MCF 10A (cell line): ENCODE measurements at regions not wholly inside any gene's neighbourhood (a gene's known extent, or its start where the extent isn't known, plus 50 kb on each side); places are given as distances from the start of the nearest gene placed in this dataset.

Experiments
- BruUV-seq: library from RNA; stranded (reverse); fragments of 400-500 nt; replicated peaks from 2 replicates; lab custom pipeline; 2021; lab: Mats Ljungman, UMichigan
- CTCF ChIA-PET: fragments of 300-600 bp; sonication (Branson Sonifier 250); formaldehyde crosslinking; extraction: SDS; loops from one replicate; lab custom pipeline; 2021; ENCODE audit warnings: antibody characterized with exemption, inconsistent platforms; lab: Yijun Ruan, JAX
- POLR2A ChIA-PET: fragments of 300-600, 350-650 bp; sonication (Branson Sonifier 250); formaldehyde crosslinking; extraction: SDS; loops from one replicate; lab custom pipeline; 2020; ENCODE audit warnings: antibody characterized with exemption, inconsistent platforms; lab: Yijun Ruan, JAX
- DNase-seq: peaks from one replicate; pipeline ENCODE4 v3.0.0-alpha.2; 2018; ENCODE audit not compliant: unreplicated experiment
- H3K27ac Mint-ChIP-seq: one replicate; pipeline ENCODE4 v1.8.0; 2022; ENCODE audit warnings: mild to moderate bottlenecking, low read depth, mixed read lengths; ENCODE audit not compliant: unreplicated experiment
- H3K27me3 Mint-ChIP-seq: one replicate; pipeline ENCODE4 v1.8.0; 2022; ENCODE audit warnings: mixed read lengths; ENCODE audit not compliant: insufficient read depth, unreplicated experiment
- H3K36me3 Mint-ChIP-seq: one replicate; pipeline ENCODE4 v1.8.0; 2022; ENCODE audit warnings: mild to moderate bottlenecking, moderate library complexity, mixed read lengths; ENCODE audit not compliant: insufficient read depth, unreplicated experiment
- H3K4me1 Mint-ChIP-seq: one replicate; pipeline ENCODE4 v1.8.0; 2022; ENCODE audit warnings: mixed read lengths; ENCODE audit not compliant: insufficient read depth, unreplicated experiment
- H3K4me3 Mint-ChIP-seq: one replicate; pipeline ENCODE4 v1.8.0; 2022; ENCODE audit warnings: mild to moderate bottlenecking, moderate library complexity, mixed read lengths; ENCODE audit not compliant: unreplicated experiment
- H3K9me3 Mint-ChIP-seq: one replicate; pipeline ENCODE4 v1.8.0; 2022; ENCODE audit warnings: mixed read lengths; ENCODE audit not compliant: unreplicated experiment
- CTCF ChIP-seq: fragments of 200-600 bp; IDR thresholded peaks from one replicate; pipeline ENCODE4 v1.8.0; 2022; ENCODE audit warnings: antibody characterized with exemption, mild to moderate bottlenecking; ENCODE audit not compliant: unreplicated experiment
- intact Hi-C: fragments of 100-400 bp; cut with micrococcal nuclease; formaldehyde crosslinking; loops from 2 replicates; pipeline ENCODE4 v1.14.1; 2022

- no peak for TF ChIP-seq CTCF
- Mint-ChIP-seq H3K27me3 (no peaks in the 10 kb centered on the region), H3K4me1 (no peaks in the 10 kb centered on the region), H3K4me3 (no peak overlapping the region), H3K27ac (no peak overlapping the region), H3K9me3 (peaks cover 7% of the 10 kb centered on the region), H3K36me3 (no peaks in the 10 kb centered on the region)
- CTCF ChIA-PET, result no interaction called here
- no peak for DNase-seq
- BruUV-seq, result no TSS peak
- intact Hi-C loops, result no loop called here
- POLR2A ChIA-PET, result no interaction called here
Measured at GRCh38 chr22:48699511-48699910, 1128.2 kb downstream of the BRD1 start.

- DNase-seq, result no peak
- Mint-ChIP-seq H3K4me1 (no peaks in the 10 kb centered on the region), H3K4me3 (no peak overlapping the region), H3K27ac (no peak overlapping the region), H3K9me3 (peaks cover 7% of the 10 kb centered on the region), H3K27me3 (no peaks in the 10 kb centered on the region), H3K36me3 (no peaks in the 10 kb centered on the region)
- POLR2A ChIA-PET, result no interaction called here
- BruUV-seq, result no TSS peak
- no peak for TF ChIP-seq CTCF
- intact Hi-C loops, result no loop called here
- CTCF ChIA-PET, result interaction anchor here (0.7 kb wide), 1 partner anchor 92 kb away, joined by 3 read pairs; no protein-coding TSS in a partner anchor
Measured at GRCh38 chr22:48698618-48699017, 1129.1 kb downstream of the BRD1 start.

GRCh38 chr22:48697694-48698276 is 1129.9 kb downstream of the BRD1 start:
- intact Hi-C loops, result no loop called here
- POLR2A ChIA-PET, result no interaction called here
- no TSS peak for BruUV-seq
- no peak overlapping the region for H3K4me3 Mint-ChIP-seq
- no peaks in the 10 kb centered on the region for H3K27me3 Mint-ChIP-seq
- no peak for TF ChIP-seq CTCF
- H3K36me3 Mint-ChIP-seq, result no peaks in the 10 kb centered on the region
- peaks cover 7% of the 10 kb centered on the region for H3K9me3 Mint-ChIP-seq
- DNase-seq, result no peak
- CTCF ChIA-PET, result interaction anchor here (0.7 kb wide), 1 partner anchor 92 kb away, joined by 3 read pairs; no protein-coding TSS in a partner anchor
- H3K4me1 Mint-ChIP-seq, result no peaks in the 10 kb centered on the region
- H3K27ac Mint-ChIP-seq, result no peak overlapping the region

- intact Hi-C loops, result no loop called here
- Mint-ChIP-seq H3K4me1 (no peaks in the 10 kb centered on the region), H3K36me3 (no peaks in the 10 kb centered on the region), H3K27ac (no peak overlapping the region), H3K4me3 (no peak overlapping the region), H3K27me3 (no peaks in the 10 kb centered on the region), H3K9me3 (peaks cover 6% of the 10 kb centered on the region)
- POLR2A ChIA-PET, result no interaction called here
- DNase-seq, result no peak
- no TSS peak for BruUV-seq
- CTCF ChIA-PET, result no interaction called here
- no peak for TF ChIP-seq CTCF
Measured at GRCh38 chr22:48697223-48697622, 1130.5 kb downstream of the BRD1 start.
